ENCODE measurements at regions not wholly inside any gene's neighbourhood (a gene's known extent, or its start where the extent isn't known, plus 50 kb on each side); places are given as distances from the start of the nearest gene placed in this dataset.

- DNase-seq (ENCODE audit: insufficient read length, low spot score) (no peak), FAIRE-seq (no peak)
- no peak for TF ChIP-seq POLR2AphosphoS5 (IDR thresholded peaks at IDR 0.05; ENCODE audit: low read depth, low read length)
- no peak for TF ChIP-seq SPI1 (IDR thresholded peaks at IDR 0.05; ENCODE audit: low read depth, low read length)
- no peak for TF ChIP-seq PAX5 (IDR thresholded peaks at IDR 0.05; ENCODE audit: insufficient read depth, low read length, severe bottlenecking)
- TF ChIP-seq POLR2A (IDR thresholded peaks at IDR 0.05; ENCODE audit: low read depth, low read length) = no peak
- TF ChIP-seq POU2F2 (IDR thresholded peaks at IDR 0.05; ENCODE audit: low read depth, low read length) = no peak
- no peak for TF ChIP-seq TAF1 (IDR thresholded peaks at IDR 0.05; ENCODE audit: low read depth, low read length)
Measured at GRCh38 chr2:219812672-219813071, 185.2 kb downstream of the SLC4A3 start.

DNA sequence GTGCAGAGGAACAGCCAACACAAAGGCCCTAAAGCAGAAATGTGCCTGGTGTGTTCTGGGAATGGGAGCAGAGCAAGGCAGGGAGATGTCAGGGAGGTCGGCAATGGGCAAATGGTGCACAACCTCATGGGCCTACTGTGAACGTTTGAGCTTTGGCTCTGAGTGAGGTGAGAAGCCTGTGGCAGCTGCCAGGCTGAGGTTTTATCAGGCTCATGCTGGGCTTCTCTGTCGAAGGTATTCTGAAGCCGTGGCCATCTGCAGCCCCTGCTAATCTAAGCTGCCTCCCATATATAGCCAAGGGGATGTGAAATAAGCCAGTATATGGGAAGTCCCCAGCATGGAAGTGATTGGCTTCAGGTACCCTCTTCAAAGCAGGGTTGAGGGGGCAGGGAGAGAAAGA lies 193.3 kb downstream of the SLC4A3 start:
- DNase-seq (ENCODE audit: insufficient read length, low spot score) (no peak), FAIRE-seq (no peak)

DNA sequence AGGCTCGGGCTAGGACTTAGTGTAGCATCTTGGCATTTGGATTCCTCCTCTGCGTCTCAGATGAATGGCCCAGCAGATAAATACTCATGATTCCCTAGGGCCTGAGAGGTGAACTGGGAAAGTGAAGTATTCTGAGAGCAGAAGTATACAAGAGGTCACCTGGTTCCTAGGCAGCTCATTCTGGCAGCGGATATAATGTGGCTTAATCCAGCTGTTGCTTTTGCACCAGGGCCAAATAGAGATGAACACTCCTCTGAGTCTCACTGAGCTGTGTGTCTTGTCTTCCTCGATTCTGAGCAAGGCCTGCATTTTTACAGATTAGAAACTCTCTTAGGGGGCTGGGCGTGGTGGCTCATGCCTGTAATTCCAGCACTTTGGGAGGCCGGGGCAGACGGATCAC lies 196.1 kb downstream of the SLC4A3 start:
- DNase-seq (ENCODE audit: insufficient read length, low spot score) (no peak), FAIRE-seq (no peak)
- TF ChIP-seq POLR2AphosphoS5 (IDR thresholded peaks at IDR 0.05; ENCODE audit: low read depth, low read length) = no peak
- no peak for TF ChIP-seq SPI1 (IDR thresholded peaks at IDR 0.05; ENCODE audit: low read depth, low read length)
- TF ChIP-seq POU2F2 (IDR thresholded peaks at IDR 0.05; ENCODE audit: low read depth, low read length) = no peak
- no peak for TF ChIP-seq POLR2A (IDR thresholded peaks at IDR 0.05; ENCODE audit: low read depth, low read length)
- TF ChIP-seq PAX5 (IDR thresholded peaks at IDR 0.05; ENCODE audit: insufficient read depth, low read length, severe bottlenecking) = no peak
- no peak for TF ChIP-seq TAF1 (IDR thresholded peaks at IDR 0.05; ENCODE audit: low read depth, low read length)

More for the DNA sequence above, 193.3 kb downstream of the SLC4A3 start:
- no peak for TF ChIP-seq POLR2AphosphoS5 (IDR thresholded peaks at IDR 0.05; ENCODE audit: low read depth, low read length)
- TF ChIP-seq PAX5 (IDR thresholded peaks at IDR 0.05; ENCODE audit: insufficient read depth, low read length, severe bottlenecking) = no peak
- TF ChIP-seq SPI1 (IDR thresholded peaks at IDR 0.05; ENCODE audit: low read depth, low read length) = no peak
- no peak for TF ChIP-seq POU2F2 (IDR thresholded peaks at IDR 0.05; ENCODE audit: low read depth, low read length)
- no peak for TF ChIP-seq TAF1 (IDR thresholded peaks at IDR 0.05; ENCODE audit: low read depth, low read length)
- no peak for TF ChIP-seq POLR2A (IDR thresholded peaks at IDR 0.05; ENCODE audit: low read depth, low read length)

DNA sequence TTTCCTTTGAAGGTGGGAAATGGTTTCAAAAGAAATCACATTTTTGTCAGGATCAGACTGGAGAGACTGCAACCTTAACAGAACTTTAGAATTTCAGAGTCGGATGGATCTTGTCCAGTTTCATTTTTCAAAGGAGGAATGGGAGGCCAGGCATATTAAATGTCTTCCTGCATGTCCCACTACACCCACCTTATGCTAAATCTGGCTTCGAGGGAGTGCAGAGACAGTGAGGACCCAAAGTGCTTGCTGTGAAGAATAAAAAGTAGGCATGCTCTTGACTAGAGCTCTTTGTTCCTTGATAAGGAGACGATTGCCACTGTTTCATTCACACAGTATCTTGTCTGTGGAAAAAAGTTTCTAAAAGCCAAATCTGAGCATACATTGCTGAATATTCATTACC lies 197.6 kb downstream of the SLC4A3 start:
- TF ChIP-seq PAX5 (IDR thresholded peaks at IDR 0.05; ENCODE audit: insufficient read depth, low read length, severe bottlenecking) (no peak), TAF1 (IDR thresholded peaks at IDR 0.05; ENCODE audit: low read depth, low read length) (no peak), SPI1 (IDR thresholded peaks at IDR 0.05; ENCODE audit: low read depth, low read length) (no peak), POLR2AphosphoS5 (IDR thresholded peaks at IDR 0.05; ENCODE audit: low read depth, low read length) (no peak), POU2F2 (IDR thresholded peaks at IDR 0.05; ENCODE audit: low read depth, low read length) (no peak)
- no peak for FAIRE-seq
- DNase-seq (ENCODE audit: insufficient read length, low spot score) = no peak

- DNase-seq (ENCODE audit: insufficient read length, low spot score) (no peak), FAIRE-seq (no peak)
- no peak for TF ChIP-seq SPI1 (IDR thresholded peaks at IDR 0.05; ENCODE audit: low read depth, low read length)
- no peak for TF ChIP-seq POLR2A (IDR thresholded peaks at IDR 0.05; ENCODE audit: low read depth, low read length)
- no peak for TF ChIP-seq TAF1 (IDR thresholded peaks at IDR 0.05; ENCODE audit: low read depth, low read length)
- no peak for TF ChIP-seq POU2F2 (IDR thresholded peaks at IDR 0.05; ENCODE audit: low read depth, low read length)
- no peak for TF ChIP-seq PAX5 (IDR thresholded peaks at IDR 0.05; ENCODE audit: insufficient read depth, low read length, severe bottlenecking)
- TF ChIP-seq POLR2AphosphoS5 (IDR thresholded peaks at IDR 0.05; ENCODE audit: low read depth, low read length) = no peak
Measured at GRCh38 chr2:219828127-219828526, 200.7 kb downstream of the SLC4A3 start.

GRCh38 chr2:219829667-219830352 lies 202.4 kb downstream of the SLC4A3 start:
- no peak for DNase-seq (ENCODE audit: insufficient read length, low spot score)
- TF ChIP-seq PAX5 (IDR thresholded peaks at IDR 0.05; ENCODE audit: insufficient read depth, low read length, severe bottlenecking) = no peak
- no peak for TF ChIP-seq POLR2A (IDR thresholded peaks at IDR 0.05; ENCODE audit: low read depth, low read length)
- TF ChIP-seq POU2F2 (IDR thresholded peaks at IDR 0.05; ENCODE audit: low read depth, low read length) = no peak
- no peak for TF ChIP-seq SPI1 (IDR thresholded peaks at IDR 0.05; ENCODE audit: low read depth, low read length)
- TF ChIP-seq POLR2AphosphoS5 (IDR thresholded peaks at IDR 0.05; ENCODE audit: low read depth, low read length) = no peak
- no peak for TF ChIP-seq TAF1 (IDR thresholded peaks at IDR 0.05; ENCODE audit: low read depth, low read length)
- FAIRE-seq = no peak

- FAIRE-seq = no peak
- TF ChIP-seq POLR2A (IDR thresholded peaks at IDR 0.05; ENCODE audit: low read depth, low read length) = no peak
- TF ChIP-seq PAX5 (IDR thresholded peaks at IDR 0.05; ENCODE audit: insufficient read depth, low read length, severe bottlenecking) = no peak
- TF ChIP-seq POU2F2 (IDR thresholded peaks at IDR 0.05; ENCODE audit: low read depth, low read length) = no peak
- TF ChIP-seq POLR2AphosphoS5 (IDR thresholded peaks at IDR 0.05; ENCODE audit: low read depth, low read length) = no peak
- no peak for TF ChIP-seq SPI1 (IDR thresholded peaks at IDR 0.05; ENCODE audit: low read depth, low read length)
- TF ChIP-seq TAF1 (IDR thresholded peaks at IDR 0.05; ENCODE audit: low read depth, low read length) = no peak
- DNase-seq (ENCODE audit: insufficient read length, low spot score) = no peak
Measured at GRCh38 chr2:219830353-219830738, 202.9 kb downstream of the SLC4A3 start.

- no peak for TF ChIP-seq POU2F2 (IDR thresholded peaks at IDR 0.05; ENCODE audit: low read depth, low read length)
- no peak for TF ChIP-seq PAX5 (IDR thresholded peaks at IDR 0.05; ENCODE audit: insufficient read depth, low read length, severe bottlenecking)
- no peak for TF ChIP-seq POLR2AphosphoS5 (IDR thresholded peaks at IDR 0.05; ENCODE audit: low read depth, low read length)
- no peak for TF ChIP-seq TAF1 (IDR thresholded peaks at IDR 0.05; ENCODE audit: low read depth, low read length)
- TF ChIP-seq POLR2A (IDR thresholded peaks at IDR 0.05; ENCODE audit: low read depth, low read length) = no peak
- TF ChIP-seq SPI1 (IDR thresholded peaks at IDR 0.05; ENCODE audit: low read depth, low read length) = no peak
- FAIRE-seq (no peak), DNase-seq (ENCODE audit: insufficient read length, low spot score) (no peak)
Measured at GRCh38 chr2:219831957-219832356, 204.5 kb downstream of the SLC4A3 start.

DNA sequence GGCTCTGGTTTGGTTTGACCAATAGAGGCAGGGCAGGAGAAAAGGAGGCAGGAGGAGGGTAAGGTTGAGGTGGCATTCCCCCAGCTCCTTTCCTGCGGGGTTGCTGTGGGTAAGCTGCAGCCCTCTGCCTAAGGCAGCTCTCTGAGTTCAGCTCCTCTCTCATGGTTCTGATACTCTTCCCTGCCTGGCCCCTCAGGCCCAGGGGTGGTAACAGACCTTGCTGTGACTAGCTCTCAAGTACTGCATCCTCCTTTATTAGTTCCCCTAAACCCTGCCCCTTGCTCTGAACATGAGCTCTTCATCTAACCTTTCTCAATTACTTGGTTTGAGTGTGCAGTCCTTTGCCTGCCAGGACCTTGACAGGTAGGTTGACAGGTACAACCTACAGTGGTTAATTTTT lies 205.5 kb downstream of the SLC4A3 start:
- no peak for FAIRE-seq
- DNase-seq (ENCODE audit: insufficient read length, low spot score) = no peak
- TF ChIP-seq TAF1 (IDR thresholded peaks at IDR 0.05; ENCODE audit: low read depth, low read length) = no peak
- no peak for TF ChIP-seq POLR2AphosphoS5 (IDR thresholded peaks at IDR 0.05; ENCODE audit: low read depth, low read length)
- TF ChIP-seq PAX5 (IDR thresholded peaks at IDR 0.05; ENCODE audit: insufficient read depth, low read length, severe bottlenecking) = no peak
- no peak for TF ChIP-seq POU2F2 (IDR thresholded peaks at IDR 0.05; ENCODE audit: low read depth, low read length)
- TF ChIP-seq POLR2A (IDR thresholded peaks at IDR 0.05; ENCODE audit: low read depth, low read length) = no peak
